ENCODE measurements at regions not wholly inside any gene's neighbourhood (a gene's known extent, or its start where the extent isn't known, plus 50 kb on each side); places are given as distances from the start of the nearest gene placed in this dataset.
A peak's percentile ranks its signal among the peaks of the same experiment; 100 is the strongest.

- Histone ChIP-seq H3K9ac (no peak overlapping the region), H2AFZ (ENCODE audit: low read depth) (no peak overlapping the region), H3K4me3 (IDR thresholded peaks at IDR 0.05; ENCODE audit: insufficient read depth, low read depth, low read length) (no peak overlapping the region), H3K27me3 (ENCODE audit: insufficient read depth, low read depth) (no peaks in the 10 kb centered on the region), H3K4me2 (no peak overlapping the region), H3K36me3 (ENCODE audit: insufficient read depth) (no peaks in the 10 kb centered on the region), H3K27ac (no peak overlapping the region), H4K20me1 (ENCODE audit: insufficient read depth) (no peaks in the 10 kb centered on the region), H3K79me2 (ENCODE audit: insufficient read depth, low read depth) (no peaks in the 10 kb centered on the region), H3K4me1 (ENCODE audit: low read depth, poor library complexity, severe bottlenecking) (peaks cover 14% of the 10 kb centered on the region)
- no peak for TF ChIP-seq CTCF (conservative IDR thresholded peaks at IDR 0.05; ENCODE audit: low read depth, low read length)
These were observed 160.1 kb upstream of the SHB start for GRCh38 chr9:38229104-38229500.

- TF ChIP-seq CTCF (conservative IDR thresholded peaks at IDR 0.05; ENCODE audit: low read depth, low read length), result no peak
- Histone ChIP-seq H3K9ac (no peak overlapping the region), H3K4me2 (no peak overlapping the region), H3K36me3 (ENCODE audit: insufficient read depth) (no peaks in the 10 kb centered on the region), H3K27ac (no peak overlapping the region), H3K4me1 (ENCODE audit: low read depth, poor library complexity, severe bottlenecking) (peaks cover 14% of the 10 kb centered on the region), H3K79me2 (ENCODE audit: insufficient read depth, low read depth) (no peaks in the 10 kb centered on the region), H3K27me3 (ENCODE audit: insufficient read depth, low read depth) (no peaks in the 10 kb centered on the region), H4K20me1 (ENCODE audit: insufficient read depth) (no peaks in the 10 kb centered on the region), H3K4me3 (IDR thresholded peaks at IDR 0.05; ENCODE audit: insufficient read depth, low read depth, low read length) (no peak overlapping the region), H2AFZ (ENCODE audit: low read depth) (no peak overlapping the region)
These were observed 159.5 kb upstream of the SHB start for GRCh38 chr9:38228331-38229103.

- Histone ChIP-seq H3K9ac (no peak overlapping the region), H3K4me1 (ENCODE audit: low read depth, poor library complexity, severe bottlenecking) (peaks cover 14% of the 10 kb centered on the region), H2AFZ (ENCODE audit: low read depth) (peak overlapping the region; percentile 36; the same call in 1 of the 2 replicates), H3K79me2 (ENCODE audit: insufficient read depth, low read depth) (no peaks in the 10 kb centered on the region), H3K27ac (no peak overlapping the region), H3K4me3 (IDR thresholded peaks at IDR 0.05; ENCODE audit: insufficient read depth, low read depth, low read length) (no peak overlapping the region), H4K20me1 (ENCODE audit: insufficient read depth) (no peaks in the 10 kb centered on the region), H3K36me3 (ENCODE audit: insufficient read depth) (no peaks in the 10 kb centered on the region), H3K27me3 (ENCODE audit: insufficient read depth, low read depth) (no peaks in the 10 kb centered on the region), H3K4me2 (peak overlapping the region; percentile 38)
- no peak for TF ChIP-seq CTCF (conservative IDR thresholded peaks at IDR 0.05; ENCODE audit: low read depth, low read length)
These were observed 158.6 kb upstream of the SHB start for GRCh38 chr9:38227656-38228055.

- H3K36me3 ChIP-seq (ENCODE audit: insufficient read depth), result no peaks in the 10 kb centered on the region
- H2AFZ ChIP-seq (ENCODE audit: low read depth), result peak overlapping the region; percentile 36; the same call in 1 of the 2 replicates
- peak overlapping the region; percentile 38 for H3K4me2 ChIP-seq
- H4K20me1 ChIP-seq (ENCODE audit: insufficient read depth), result no peaks in the 10 kb centered on the region
- no peaks in the 10 kb centered on the region for H3K79me2 ChIP-seq (ENCODE audit: insufficient read depth, low read depth)
- no peak overlapping the region for H3K4me3 ChIP-seq (IDR thresholded peaks at IDR 0.05; ENCODE audit: insufficient read depth, low read depth, low read length)
- H3K27ac ChIP-seq, result no peak overlapping the region
- no peak overlapping the region for H3K9ac ChIP-seq
- H3K4me1 ChIP-seq (ENCODE audit: low read depth, poor library complexity, severe bottlenecking), result peaks cover 14% of the 10 kb centered on the region
- TF ChIP-seq CTCF (conservative IDR thresholded peaks at IDR 0.05; ENCODE audit: low read depth, low read length), result no peak
- no peaks in the 10 kb centered on the region for H3K27me3 ChIP-seq (ENCODE audit: insufficient read depth, low read depth)
These were observed 158.1 kb upstream of the SHB start for GRCh38 chr9:38227061-38227540.
